Loucy (cell line): ENCODE measurements at regions not wholly inside any gene's neighbourhood (a gene's known extent, or its start where the extent isn't known, plus 50 kb on each side); places are given as distances from the start of the nearest gene placed in this dataset.

ENCODE experiments used
- H2AFZ ChIP-seq: fragments of 200-600 bp; sonication (generic); 2 replicates; pipeline ENCODE4 v1.6.0; 2016; ENCODE audit warnings: antibody characterized with exemption, mild to moderate bottlenecking, low read length, moderate library complexity
- H3F3A ChIP-seq: fragments of 200-600 bp; 2 replicates; pipeline ENCODE4 v1.6.0; 2016; ENCODE audit warnings: antibody characterized with exemption, low read depth, mild to moderate bottlenecking
- H3K27me3 ChIP-seq: fragments of 200-600 bp; sonication (generic); 2 replicates; pipeline ENCODE4 v1.6.1; 2014; ENCODE audit warnings: low read length, mild to moderate bottlenecking; ENCODE audit not compliant: insufficient read depth, poor library complexity, severe bottlenecking
- H3K36me3 ChIP-seq: fragments of 200-600 bp; sonication (generic); 2 replicates; pipeline ENCODE4 v1.6.1; 2016; ENCODE audit warnings: low read length; ENCODE audit not compliant: insufficient read depth
- H3K4me1 ChIP-seq: fragments of 200-600 bp; sonication (generic); 2 replicates; pipeline ENCODE4 v1.5.1; 2014; ENCODE audit warnings: low read length, mild to moderate bottlenecking; ENCODE audit not compliant: insufficient read depth, poor library complexity, severe bottlenecking
- H3K4me2 ChIP-seq: fragments of 200-600 bp; sonication (generic); 2 replicates; pipeline ENCODE4 v1.6.0; 2014; ENCODE audit warnings: antibody characterized with exemption, low read length, low read depth, mild to moderate bottlenecking; ENCODE audit not compliant: poor library complexity, severe bottlenecking
- H3K4me3 ChIP-seq: fragments of 200-600 bp; sonication (generic); 2 replicates; pipeline ENCODE4 v1.5.1; 2014; ENCODE audit warnings: low read length, mild to moderate bottlenecking, mixed read lengths; ENCODE audit not compliant: poor library complexity, severe bottlenecking
- H3K79me2 ChIP-seq: fragments of 200-600 bp; sonication (generic); 2 replicates; pipeline ENCODE4 v1.6.1; 2014; ENCODE audit warnings: low read length; ENCODE audit not compliant: insufficient read depth
- H3K9ac ChIP-seq: fragments of 200-600 bp; sonication (generic); 2 replicates; pipeline ENCODE4 v1.6.0; 2014; ENCODE audit warnings: mild to moderate bottlenecking, low read depth, low read length, moderate library complexity; ENCODE audit not compliant: poor library complexity, severe bottlenecking
- H3K9me2 ChIP-seq: fragments of 200-600 bp; sonication (generic); replicated peaks from 2 replicates; pipeline ENCODE4 v1.6.1; 2016; ENCODE audit warnings: low read depth, low read length, mixed read lengths
- H3K9me3 ChIP-seq: fragments of 200-600 bp; sonication (generic); 2 replicates; pipeline ENCODE4 v1.6.1; 2014; ENCODE audit warnings: mild to moderate bottlenecking, antibody characterized with exemption, low read length, low read depth; ENCODE audit not compliant: insufficient read depth
- H4K20me1 ChIP-seq: fragments of 200-600 bp; sonication (generic); 2 replicates; pipeline ENCODE4 v1.6.0; 2014; ENCODE audit warnings: antibody characterized with exemption, low read length, mild to moderate bottlenecking; ENCODE audit not compliant: insufficient read depth, poor library complexity, severe bottlenecking
- CTCF ChIP-seq: fragments of 200-600 bp; sonication (generic); conservative IDR thresholded peaks from 2 replicates; pipeline ENCODE4 v1.5.1; 2014; ENCODE audit warnings: mild to moderate bottlenecking, antibody characterized with exemption, low read length
- EZH2phosphoT487 ChIP-seq: fragments of 200-600 bp; IDR thresholded peaks from 2 replicates; pipeline ENCODE4 v1.6.1; 2018; ENCODE audit warnings: antibody characterized with exemption, mild to moderate bottlenecking, moderate library complexity, borderline replicate concordance

DNA sequence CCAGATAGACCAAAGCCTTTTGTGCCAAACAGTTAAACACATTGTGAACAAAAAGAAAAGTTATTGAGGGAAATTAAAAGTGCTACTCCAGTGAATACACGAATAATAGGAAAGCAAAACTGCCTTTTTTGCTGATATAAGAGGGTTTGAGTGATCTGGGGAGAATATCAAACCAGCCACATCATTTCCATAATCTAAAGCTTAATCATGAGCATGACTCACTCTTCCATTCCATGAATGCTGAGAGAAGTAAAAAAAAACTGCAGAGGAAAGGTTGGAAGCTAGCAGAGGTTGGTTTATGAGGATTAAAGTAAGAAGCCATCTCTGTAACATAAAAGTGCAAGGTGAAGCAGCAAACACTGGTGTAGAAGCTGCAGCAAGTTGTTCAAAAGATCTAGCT lies 350.6 kb upstream of the NCAM2 start:
- Histone ChIP-seq H3K9me2 (no peaks in the 10 kb centered on the region), H3K4me2 (no peak overlapping the region), H3K36me3 (no peaks in the 10 kb centered on the region), H2AFZ (no peak overlapping the region), H3K79me2 (no peaks in the 10 kb centered on the region), H4K20me1 (no peaks in the 10 kb centered on the region), H3K4me3 (no peak overlapping the region), H3K9me3 (peaks cover 5% of the 10 kb centered on the region; the same call in 1 of the 2 replicates), H3K9ac (no peak overlapping the region), H3F3A (no peaks in the 10 kb centered on the region), H3K4me1 (no peaks in the 10 kb centered on the region), H3K27me3 (no peaks in the 10 kb centered on the region)
- no peak for TF ChIP-seq CTCF
- no peak for TF ChIP-seq EZH2phosphoT487

- H3K4me1 ChIP-seq: no peaks in the 10 kb centered on the region
- TF ChIP-seq CTCF (no peak), EZH2phosphoT487 (no peak)
- no peak overlapping the region for H3K4me2 ChIP-seq
- H3K9me2 ChIP-seq: no peaks in the 10 kb centered on the region
- no peaks in the 10 kb centered on the region for H3F3A ChIP-seq
- H3K36me3 ChIP-seq: no peaks in the 10 kb centered on the region
- H3K27me3 ChIP-seq: no peaks in the 10 kb centered on the region
- no peak overlapping the region for H2AFZ ChIP-seq
- H3K9me3 ChIP-seq: peaks cover 5% of the 10 kb centered on the region; the same call in 1 of the 2 replicates
- H3K79me2 ChIP-seq: no peaks in the 10 kb centered on the region
- H3K9ac ChIP-seq: no peak overlapping the region
- H4K20me1 ChIP-seq: no peaks in the 10 kb centered on the region
- H3K4me3 ChIP-seq: no peak overlapping the region
These were observed 349.0 kb upstream of the NCAM2 start for GRCh38 chr21:20649231-20649630.

GRCh38 chr21:20652846-20653245 lies 345.4 kb upstream of the NCAM2 start:
- H3K9ac ChIP-seq: no peak overlapping the region
- no peaks in the 10 kb centered on the region for H3K36me3 ChIP-seq
- no peaks in the 10 kb centered on the region for H3K4me1 ChIP-seq
- H3K4me2 ChIP-seq: no peak overlapping the region
- no peak overlapping the region for H3K4me3 ChIP-seq
- no peak overlapping the region for H2AFZ ChIP-seq
- H4K20me1 ChIP-seq: no peaks in the 10 kb centered on the region
- no peaks in the 10 kb centered on the region for H3K79me2 ChIP-seq
- no peaks in the 10 kb centered on the region for H3K9me3 ChIP-seq
- no peaks in the 10 kb centered on the region for H3F3A ChIP-seq
- no peaks in the 10 kb centered on the region for H3K27me3 ChIP-seq
- H3K9me2 ChIP-seq: no peaks in the 10 kb centered on the region
- TF ChIP-seq CTCF: no peak
- TF ChIP-seq EZH2phosphoT487: no peak
